NCI-H1436 (cell line): ENCODE measurements at regions not wholly inside any gene's neighbourhood (a gene's known extent, or its start where the extent isn't known, plus 50 kb on each side); places are given as distances from the start of the nearest gene placed in this dataset.

Source experiments
- DNase-seq: peaks from one replicate; lab custom pipeline; 2025; lab: John Stamatoyannopoulos, UW

GRCh38 chr12:4969405-4969804, 59.7 kb downstream of the KCNA1 start:
- no peak for DNase-seq

GRCh38 chr12:4974217-4974616, 64.5 kb downstream of the KCNA1 start:
- DNase-seq, result no peak

GRCh38 chr12:4975574-4975973, 65.9 kb downstream of the KCNA1 start:
- no peak for DNase-seq

GRCh38 chr12:4977102-4977501, 66.6 kb upstream of the KCNA5 start:
- no peak for DNase-seq

DNA sequence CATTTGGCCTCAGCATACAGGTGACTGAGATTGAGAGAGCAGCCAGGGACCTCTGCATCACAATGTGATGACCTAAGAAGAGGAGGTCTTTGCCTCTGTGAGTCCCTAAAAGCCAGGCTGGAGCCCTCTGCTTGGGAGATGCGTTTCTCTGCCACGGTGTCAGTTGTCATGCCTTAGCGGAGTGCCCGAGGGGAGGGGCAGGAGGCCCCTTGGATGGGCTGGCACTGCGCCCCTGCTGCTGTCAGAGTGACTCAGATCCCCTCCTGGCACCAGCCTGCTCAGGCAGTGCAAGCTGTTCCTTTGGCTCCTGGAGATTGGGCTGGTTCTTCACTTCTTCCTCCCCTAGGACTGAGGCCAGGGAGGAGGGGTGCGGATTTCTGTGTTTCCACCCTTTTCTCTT, 64.9 kb upstream of the KCNA5 start:
- DNase-seq, result peak; percentile 49

GRCh38 chr12:4979737-4980136, 63.9 kb upstream of the KCNA5 start:
- no peak for DNase-seq

- no peak for DNase-seq
Measured at GRCh38 chr12:4984344-4984743, 59.3 kb upstream of the KCNA5 start.

GRCh38 chr12:4984971-4985370, 58.7 kb upstream of the KCNA5 start:
- DNase-seq, result peak; percentile 45

DNA sequence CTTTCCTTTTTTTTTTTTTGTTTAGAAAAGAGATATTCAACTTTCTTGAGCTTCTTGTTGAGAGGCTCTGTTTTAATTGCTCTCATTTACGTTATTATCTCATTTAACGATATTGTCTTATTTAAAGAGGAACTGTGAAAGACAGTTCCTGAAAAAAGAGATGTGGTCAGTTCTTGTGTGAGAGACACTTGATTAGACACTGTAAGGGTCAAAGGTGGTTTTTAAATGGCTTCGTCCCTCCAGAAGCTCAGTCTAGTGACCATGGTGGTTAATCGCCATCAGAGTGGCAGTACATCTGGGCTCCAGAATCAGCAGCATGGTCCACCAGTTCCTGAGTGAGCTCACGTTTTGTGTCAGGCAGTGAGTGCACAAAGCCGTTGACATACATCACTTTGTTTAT, 57.9 kb upstream of the KCNA5 start:
- DNase-seq, result no peak

DNA sequence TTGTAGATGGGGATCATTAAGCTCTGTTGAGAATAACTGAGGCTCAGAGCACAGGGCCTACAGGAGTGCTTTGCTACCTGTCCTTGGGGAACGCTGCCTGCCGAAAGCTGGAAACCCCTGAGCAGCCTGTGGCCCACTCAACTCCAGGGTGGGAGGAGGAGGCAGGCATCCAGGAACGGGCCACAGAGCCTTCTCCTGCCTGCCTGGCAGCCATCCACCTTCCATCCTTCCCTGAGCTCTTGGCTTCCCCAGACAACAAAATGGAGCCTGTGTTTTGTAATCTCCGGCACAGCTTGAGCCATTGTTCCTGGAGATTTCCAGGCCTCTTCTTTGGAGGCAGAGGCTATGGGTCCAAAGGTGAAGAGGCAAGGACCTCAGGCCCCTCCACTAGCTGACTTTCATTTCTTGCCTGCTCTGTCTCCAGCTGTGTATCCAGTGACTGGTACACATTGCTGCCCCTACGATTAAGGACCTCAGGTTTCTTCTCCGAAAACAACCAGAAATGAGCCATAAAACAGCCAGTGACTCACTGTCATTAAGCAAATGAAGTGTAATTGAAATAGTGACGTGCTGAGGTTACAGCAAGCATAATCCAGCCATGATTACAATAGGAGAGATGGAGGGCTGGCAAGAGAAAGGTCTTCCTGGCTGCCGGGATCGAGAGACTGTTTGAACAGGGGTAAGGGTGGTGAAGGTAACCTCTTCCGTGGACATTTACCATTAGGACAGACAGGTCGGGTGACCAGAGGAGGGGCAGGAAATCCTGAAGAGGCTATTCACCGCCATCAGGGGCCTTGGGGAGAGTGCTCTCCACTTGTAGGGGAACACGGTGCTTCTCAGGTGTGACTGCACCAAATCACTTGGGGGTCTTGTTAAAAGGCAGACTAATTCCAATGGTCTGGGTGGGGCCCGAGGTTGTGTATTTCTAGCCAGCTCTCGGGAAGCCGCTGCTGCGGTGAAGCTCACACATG, 56.3 kb upstream of the KCNA5 start:
- peak; percentile 56 for DNase-seq

DNA sequence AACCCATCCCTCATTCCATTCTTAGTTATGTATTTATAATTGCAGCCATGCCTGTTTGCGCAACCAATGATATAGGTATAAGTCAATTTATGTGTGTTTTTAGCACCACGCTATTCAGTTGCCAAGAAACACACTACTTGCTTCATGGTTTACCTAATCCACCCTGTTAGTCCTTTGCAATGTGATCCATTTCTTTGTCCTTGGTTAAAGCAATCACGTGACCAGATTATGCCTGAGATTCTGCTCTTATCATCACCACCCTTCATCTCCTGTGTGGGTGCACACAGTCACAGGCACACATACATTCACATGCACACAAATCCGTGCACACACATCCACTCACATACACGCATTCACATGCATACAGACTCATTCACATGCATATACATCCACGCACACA, 52.3 kb upstream of the KCNA5 start:
- peak; percentile 56 for DNase-seq

GRCh38 chr12:4991801-4992200, 51.9 kb upstream of the KCNA5 start:
- DNase-seq, result no peak

GRCh38 chr12:4992871-4993270, 50.8 kb upstream of the KCNA5 start:
- DNase-seq, result no peak
